A673 (cell line): ENCODE measurements at regions not wholly inside any gene's neighbourhood (a gene's known extent, or its start where the extent isn't known, plus 50 kb on each side); places are given as distances from the start of the nearest gene placed in this dataset.

Experiments used
- CTCF ChIP-seq: fragments of 300-800, 200-600 bp; sonication (generic); conservative IDR thresholded peaks from 2 replicates; pipeline ENCODE4 v1.5.1; 2017; ENCODE audit warnings: low read depth, mild to moderate bottlenecking, antibody characterized with exemption, low read length, moderate library complexity, mixed read lengths
- EZH2 ChIP-seq: fragments of 200-600 bp; sonication (generic); IDR thresholded peaks from 2 replicates; pipeline ENCODE4 v1.6.1; 2017; ENCODE audit warnings: borderline replicate concordance, low read depth, mild to moderate bottlenecking, mixed read lengths, antibody characterized with exemption, low read length; ENCODE audit not compliant: poor library complexity, severe bottlenecking

DNA sequence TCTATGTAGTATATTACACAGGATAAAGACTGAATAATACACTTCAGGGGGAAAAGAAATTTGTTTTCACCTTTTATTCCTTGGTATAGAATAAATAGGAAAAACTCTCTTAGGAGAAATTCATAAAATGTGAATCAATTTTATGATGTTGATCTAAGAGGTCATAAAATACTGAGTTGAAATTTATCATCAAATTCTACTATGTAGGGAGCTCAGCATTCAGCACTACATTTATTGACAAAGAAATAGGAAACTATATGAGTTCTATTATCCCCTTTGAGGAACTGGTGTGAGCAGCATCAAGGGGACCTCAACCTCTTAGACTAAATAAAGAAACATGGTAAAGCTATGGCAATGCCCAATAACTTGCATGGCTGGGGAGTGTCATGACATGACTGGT lies 348.2 kb upstream of the SMIM31 start:
- no peak for TF ChIP-seq CTCF
- TF ChIP-seq EZH2 = no peak
